Stomach (tissue), 4 donors: ENCODE measurements at regions not wholly inside any gene's neighbourhood (a gene's known extent, or its start where the extent isn't known, plus 50 kb on each side); places are given as distances from the start of the nearest gene placed in this dataset.

Experiments
- EP300 ChIP-seq: sonication (generic); formaldehyde crosslinking; IDR thresholded peaks from one replicate; pipeline ENCODE4 v1.6.1; 2017; ENCODE audit warnings: antibody characterized with exemption
- POLR2AphosphoS5 ChIP-seq, 3 donors: sonication (generic); formaldehyde crosslinking; IDR thresholded peaks; one replicate each; pipeline ENCODE4 v1.6.1; 2016; ENCODE audit warnings: antibody characterized with exemption in 3 of 3
- TF ChIP-seq, protein P1 (sequence below), 7 experiments: fragments of 450-650 bp in 4 of 7; fragments of 200-600 bp in 3 of 7; sonication (generic) in 3 of 7; IDR thresholded peaks; one replicate each; pipeline ENCODE4 v1.5.1; 2016 to 2019; ENCODE audit warnings: antibody characterized with exemption in 7 of 7, control low read depth in 2 of 7, mild to moderate bottlenecking in 1 of 7

DNA sequence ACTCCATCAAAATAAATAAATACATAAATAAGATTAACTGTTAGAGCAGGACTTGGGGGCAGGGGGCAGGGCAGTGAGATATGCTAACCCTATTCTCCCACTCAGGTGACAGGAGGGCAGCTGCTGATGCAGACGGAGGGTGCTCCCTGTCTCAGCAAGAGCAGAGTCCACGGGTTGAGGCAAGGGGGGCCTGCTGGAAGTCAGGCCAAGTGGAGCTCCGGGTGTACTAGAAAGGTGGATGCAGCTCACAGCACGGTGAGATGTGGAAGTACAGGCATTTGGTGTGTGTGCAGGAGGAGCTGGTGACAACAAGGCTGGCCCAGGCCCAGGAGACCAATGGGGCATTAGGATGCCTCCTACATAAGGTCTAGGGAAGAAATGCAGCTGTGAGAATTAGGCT lies 467.3 kb upstream of the B3GAT1 start:
- TF ChIP-seq EP300 (no peak), POLR2AphosphoS5 (IDR thresholded peaks at IDR 0.05) (no peak)
- TF ChIP-seq, protein P1, sequence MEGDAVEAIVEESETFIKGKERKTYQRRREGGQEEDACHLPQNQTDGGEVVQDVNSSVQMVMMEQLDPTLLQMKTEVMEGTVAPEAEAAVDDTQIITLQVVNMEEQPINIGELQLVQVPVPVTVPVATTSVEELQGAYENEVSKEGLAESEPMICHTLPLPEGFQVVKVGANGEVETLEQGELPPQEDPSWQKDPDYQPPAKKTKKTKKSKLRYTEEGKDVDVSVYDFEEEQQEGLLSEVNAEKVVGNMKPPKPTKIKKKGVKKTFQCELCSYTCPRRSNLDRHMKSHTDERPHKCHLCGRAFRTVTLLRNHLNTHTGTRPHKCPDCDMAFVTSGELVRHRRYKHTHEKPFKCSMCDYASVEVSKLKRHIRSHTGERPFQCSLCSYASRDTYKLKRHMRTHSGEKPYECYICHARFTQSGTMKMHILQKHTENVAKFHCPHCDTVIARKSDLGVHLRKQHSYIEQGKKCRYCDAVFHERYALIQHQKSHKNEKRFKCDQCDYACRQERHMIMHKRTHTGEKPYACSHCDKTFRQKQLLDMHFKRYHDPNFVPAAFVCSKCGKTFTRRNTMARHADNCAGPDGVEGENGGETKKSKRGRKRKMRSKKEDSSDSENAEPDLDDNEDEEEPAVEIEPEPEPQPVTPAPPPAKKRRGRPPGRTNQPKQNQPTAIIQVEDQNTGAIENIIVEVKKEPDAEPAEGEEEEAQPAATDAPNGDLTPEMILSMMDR (IDR thresholded peaks at IDR 0.05): no peak
